Trophoblast cell (in vitro differentiated cells and primary cell): ENCODE measurements at regions not wholly inside any gene's neighbourhood (a gene's known extent, or its start where the extent isn't known, plus 50 kb on each side); places are given as distances from the start of the nearest gene placed in this dataset.

Source experiments
- DNase-seq, 2 donors: peaks; one replicate each; pipeline ENCODE4 v3.0.0-alpha.2; 2016
- H2AFZ ChIP-seq: 2 replicates; pipeline ENCODE4 v1.6.1; 2013; ENCODE audit warnings: low read length, moderate library complexity, mild to moderate bottlenecking; ENCODE audit not compliant: insufficient read depth, poor library complexity
- H2AK5ac ChIP-seq: 2 replicates; pipeline ENCODE4 v1.6.1; 2013; ENCODE audit warnings: mild to moderate bottlenecking, low read length
- H2BK120ac ChIP-seq: 2 replicates; pipeline ENCODE4 v1.6.1; 2013; ENCODE audit warnings: low read length, mild to moderate bottlenecking, moderate library complexity; ENCODE audit not compliant: insufficient read depth, poor library complexity
- H2BK12ac ChIP-seq: 2 replicates; pipeline ENCODE4 v1.6.1; 2013; ENCODE audit warnings: mild to moderate bottlenecking, low read length, moderate library complexity
- H2BK5ac ChIP-seq: 2 replicates; pipeline ENCODE4 v1.6.1; 2013; ENCODE audit warnings: low read length, low read depth, moderate library complexity, mild to moderate bottlenecking; ENCODE audit not compliant: poor library complexity
- H3K14ac ChIP-seq: 2 replicates; pipeline ENCODE4 v1.6.1; 2013; ENCODE audit warnings: mild to moderate bottlenecking, low read length
- H3K18ac ChIP-seq: 2 replicates; pipeline ENCODE4 v1.6.1; 2013; ENCODE audit warnings: mild to moderate bottlenecking, low read length
- H3K23ac ChIP-seq: 2 replicates; pipeline ENCODE4 v1.6.1; 2013; ENCODE audit warnings: low read length
- H3K27ac ChIP-seq: 2 replicates; pipeline ENCODE4 v1.5.1; 2013; ENCODE audit warnings: low read depth, mild to moderate bottlenecking, inconsistent platforms, low read length, moderate library complexity
- H3K27me3 ChIP-seq: 2 replicates; pipeline ENCODE4 v1.6.1; 2013; ENCODE audit warnings: inconsistent platforms, mild to moderate bottlenecking, low read length, moderate library complexity; ENCODE audit not compliant: insufficient read depth
- H3K36me3 ChIP-seq, 2 experiments: 1 replicate in 1 of 2; 2 replicates in 1 of 2; pipeline ENCODE4 v1.6.1; 2013; ENCODE audit warnings: low read length in 2 of 2, mild to moderate bottlenecking in 2 of 2, moderate library complexity in 1 of 2; ENCODE audit not compliant: insufficient read depth in 2 of 2, control insufficient read depth in 1 of 2
- H3K4ac ChIP-seq: 2 replicates; pipeline ENCODE4 v1.6.1; 2013; ENCODE audit warnings: low read depth, mild to moderate bottlenecking, low read length, moderate library complexity
- H3K4me1 ChIP-seq, 2 experiments: 1 replicate in 1 of 2; 2 replicates in 1 of 2; pipeline ENCODE4 v1.6.1; 2013; ENCODE audit warnings: low read length in 2 of 2, mild to moderate bottlenecking in 2 of 2, moderate library complexity in 1 of 2; ENCODE audit not compliant: insufficient read depth in 2 of 2, control insufficient read depth in 1 of 2
- H3K4me2 ChIP-seq: 2 replicates; pipeline ENCODE4 v1.6.1; 2013; ENCODE audit warnings: inconsistent platforms, mild to moderate bottlenecking, low read length, moderate library complexity
- H3K4me3 ChIP-seq: 2 replicates; pipeline ENCODE4 v1.5.1; 2013; ENCODE audit warnings: mild to moderate bottlenecking, low read depth, low read length, inconsistent platforms
- H3K79me1 ChIP-seq: one replicate; pipeline ENCODE4 v1.6.1; 2013; ENCODE audit warnings: low read length
- H3K79me2 ChIP-seq: 2 replicates; pipeline ENCODE4 v1.6.1; 2013; ENCODE audit warnings: low read length, mild to moderate bottlenecking; ENCODE audit not compliant: control insufficient read depth, insufficient read depth, poor library complexity
- H3K9ac ChIP-seq: 2 replicates; pipeline ENCODE4 v1.6.1; 2013; ENCODE audit warnings: mild to moderate bottlenecking, low read length
- H3K9me3 ChIP-seq: 2 replicates; pipeline ENCODE4 v1.6.1; 2013; ENCODE audit warnings: low read depth, mild to moderate bottlenecking, control low read depth, inconsistent platforms, low read length; ENCODE audit not compliant: insufficient read depth
- H4K12ac ChIP-seq: 2 replicates; pipeline ENCODE4 v1.6.1; 2013; ENCODE audit warnings: low read depth, mild to moderate bottlenecking, low read length, moderate library complexity
- H4K8ac ChIP-seq: 2 replicates; pipeline ENCODE4 v1.6.1; 2013; ENCODE audit warnings: low read depth, mild to moderate bottlenecking, low read length, moderate library complexity
- H4K91ac ChIP-seq: one replicate; pipeline ENCODE4 v1.6.1; 2013; ENCODE audit warnings: low read depth, mild to moderate bottlenecking, low read length, moderate library complexity
- WGBS: extraction: QIAGEN DNeasy Blood & Tissue Kit; methylation state at CpG from one replicate; pipeline ENCODE4 v1.1.7; 2013; ENCODE audit warnings: missing lambda C conversion rate; ENCODE audit not compliant: insufficient read length, insufficient coverage; ENCODE audit errors: extremely low coverage; 5-methylcytosine and 5-hydroxymethylcytosine counted together

DNA sequence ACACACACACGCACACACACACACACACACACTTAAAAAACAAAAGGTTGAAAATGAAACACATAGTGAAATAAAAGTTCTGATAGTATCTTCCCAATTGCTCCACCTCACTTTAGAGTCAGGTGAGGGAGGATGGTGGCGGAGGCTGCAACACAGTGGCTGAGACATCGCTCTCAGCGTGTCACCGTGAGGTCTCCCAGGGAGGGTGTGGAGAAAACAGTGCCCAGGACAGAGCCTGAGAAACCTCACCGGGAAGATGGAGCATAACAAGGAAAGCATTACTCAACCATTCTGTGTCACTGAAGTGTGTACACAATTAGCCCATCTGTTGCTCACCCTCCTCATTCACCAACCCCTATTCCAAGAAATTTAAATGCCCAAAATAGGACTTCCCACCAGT, 111.4 kb upstream of the USP29 start:
- Histone ChIP-seq H2BK12ac (no peak overlapping the region), H3K27me3 (no peaks in the 10 kb centered on the region), H3K9me3 (peaks cover 41% of the 10 kb centered on the region), H4K12ac (no peak overlapping the region), H2BK120ac (no peak overlapping the region), H3K79me2 (no peaks in the 10 kb centered on the region), H2AFZ (no peak overlapping the region), H3K4me3 (no peak overlapping the region), H2AK5ac (no peak overlapping the region), H3K18ac (no peak overlapping the region), H3K36me3 (no peaks in the 10 kb centered on the region), H3K27ac (no peak overlapping the region), H4K91ac (no peak overlapping the region), H3K4me2 (no peak overlapping the region), H2BK5ac (no peak overlapping the region), H3K23ac (no peak overlapping the region), H3K79me1 (no peaks in the 10 kb centered on the region), H3K4me1 (no peaks in the 10 kb centered on the region), H3K14ac (no peak overlapping the region), H3K4ac (no peak overlapping the region), H4K8ac (no peak overlapping the region), H3K9ac (no peak overlapping the region)
- DNase-seq = no peak
- WGBS = no CpG with 5 or more reads among the region's 6 CpGs

DNA sequence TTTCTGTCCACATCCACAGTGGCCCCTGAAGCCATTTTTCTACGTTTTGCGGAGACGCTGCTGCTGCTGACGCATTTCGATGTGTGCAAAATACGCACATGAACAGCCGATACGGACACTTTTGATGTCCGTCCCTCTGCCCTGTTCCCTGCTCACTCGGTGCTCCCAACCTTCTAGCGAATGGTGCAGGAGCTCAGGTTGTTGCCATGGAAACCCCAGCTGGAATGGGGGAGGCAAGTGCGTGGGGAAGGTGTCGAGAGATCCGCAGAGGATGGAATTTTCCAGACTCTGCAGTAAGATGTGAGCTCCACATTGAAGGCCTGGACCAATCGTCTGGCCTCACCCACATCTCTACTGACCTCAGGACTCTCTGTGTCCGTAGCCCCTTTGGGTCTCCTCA, 109.2 kb upstream of the USP29 start:
- Histone ChIP-seq H3K27ac (no peak overlapping the region), H3K4me3 (no peak overlapping the region), H4K91ac (no peak overlapping the region), H2AK5ac (no peak overlapping the region), H3K79me1 (no peaks in the 10 kb centered on the region), H3K9ac (no peak overlapping the region), H3K4ac (no peak overlapping the region), H3K4me2 (no peak overlapping the region), H3K4me1 (no peaks in the 10 kb centered on the region), H3K18ac (no peak overlapping the region), H2BK120ac (no peak overlapping the region), H4K8ac (no peak overlapping the region), H3K23ac (no peak overlapping the region), H2AFZ (no peak overlapping the region), H2BK12ac (no peak overlapping the region), H2BK5ac (no peak overlapping the region), H3K9me3 (peaks cover 33% of the 10 kb centered on the region), H3K36me3 (no peaks in the 10 kb centered on the region), H4K12ac (no peak overlapping the region), H3K79me2 (no peaks in the 10 kb centered on the region), H3K27me3 (no peaks in the 10 kb centered on the region), H3K14ac (no peak overlapping the region)
- no peak for DNase-seq
- no CpG with 5 or more reads among the region's 16 CpGs for WGBS

DNA sequence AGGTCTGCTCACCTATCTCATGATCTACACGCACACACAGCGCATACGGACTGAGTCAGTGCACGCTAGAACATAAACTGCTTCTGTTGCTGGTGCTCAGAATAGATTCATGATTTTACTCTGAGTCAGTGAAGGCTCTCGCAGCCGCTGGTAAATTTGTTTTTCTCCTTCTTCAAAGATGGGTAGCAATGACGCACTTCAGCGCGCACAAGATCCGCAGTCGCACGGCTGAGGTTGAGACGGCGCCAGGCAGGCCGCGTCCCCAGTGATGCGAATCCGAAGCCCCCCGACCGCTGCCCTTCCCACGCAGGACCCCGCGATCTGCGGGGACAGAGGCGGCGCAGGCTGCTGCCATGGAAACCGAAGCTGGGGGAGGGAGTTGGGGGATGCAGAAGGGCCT, 103.7 kb upstream of the USP29 start:
- Histone ChIP-seq H3K27me3 (no peaks in the 10 kb centered on the region), H3K79me2 (no peaks in the 10 kb centered on the region), H2AFZ (no peak overlapping the region), H3K4ac (no peak overlapping the region), H3K9me3 (peaks cover 29% of the 10 kb centered on the region), H2BK12ac (no peak overlapping the region), H3K9ac (no peak overlapping the region), H4K91ac (no peak overlapping the region), H2BK5ac (no peak overlapping the region), H3K18ac (no peak overlapping the region), H3K14ac (no peak overlapping the region), H3K27ac (no peak overlapping the region), H3K4me2 (no peak overlapping the region), H3K36me3 (no peaks in the 10 kb centered on the region), H3K23ac (no peak overlapping the region), H2BK120ac (no peak overlapping the region), H2AK5ac (no peak overlapping the region), H3K4me1 (no peaks in the 10 kb centered on the region), H4K8ac (no peak overlapping the region), H3K4me3 (no peak overlapping the region), H3K79me1 (no peaks in the 10 kb centered on the region), H4K12ac (no peak overlapping the region)
- no peak for DNase-seq
- WGBS = no CpG with 5 or more reads among the region's 27 CpGs

DNA sequence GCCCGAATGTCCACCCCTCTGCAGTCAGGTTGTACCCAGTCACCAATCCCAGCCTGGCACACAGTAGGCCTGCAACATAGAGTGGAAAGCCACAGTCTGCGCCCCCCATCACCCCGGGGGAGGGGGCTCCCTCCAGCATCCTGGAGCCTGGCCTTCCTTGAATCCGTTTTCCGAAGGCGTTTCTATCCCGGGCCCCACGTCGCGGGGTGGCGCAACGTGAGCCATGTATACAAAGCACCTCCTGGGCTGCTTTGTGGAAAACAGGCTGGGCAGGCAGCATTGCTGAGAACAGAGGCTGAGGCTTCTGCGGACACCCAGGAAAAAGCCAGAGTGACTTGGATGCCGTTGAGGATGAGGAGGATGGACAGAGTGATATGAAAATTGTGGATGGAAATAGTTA, 103.3 kb upstream of the USP29 start:
- Histone ChIP-seq H3K18ac (no peak overlapping the region), H3K14ac (no peak overlapping the region), H3K23ac (no peak overlapping the region), H3K36me3 (no peaks in the 10 kb centered on the region), H2BK120ac (no peak overlapping the region), H3K79me2 (no peaks in the 10 kb centered on the region), H3K27me3 (no peaks in the 10 kb centered on the region), H3K9ac (no peak overlapping the region), H3K4ac (no peak overlapping the region), H4K12ac (no peak overlapping the region), H3K27ac (no peak overlapping the region), H2AFZ (no peak overlapping the region), H3K4me1 (no peaks in the 10 kb centered on the region), H3K4me2 (no peak overlapping the region), H2AK5ac (no peak overlapping the region), H2BK12ac (no peak overlapping the region), H3K4me3 (no peak overlapping the region), H3K79me1 (no peaks in the 10 kb centered on the region), H2BK5ac (no peak overlapping the region), H3K9me3 (peaks cover 32% of the 10 kb centered on the region), H4K8ac (no peak overlapping the region), H4K91ac (no peak overlapping the region)
- WGBS = no CpG with 5 or more reads among the region's 14 CpGs
- no peak for DNase-seq
